Stimulated activated CD4-positive, alpha-beta T cell treated with anti-CD3 and anti-CD28 coated beads, TNF-alpha, amount 100 ng/mL, for 4 hours (primary cell): ENCODE measurements at regions not wholly inside any gene's neighbourhood (a gene's known extent, or its start where the extent isn't known, plus 50 kb on each side); places are given as distances from the start of the nearest gene placed in this dataset.

ENCODE experiments used
- DNase-seq, 3 experiments: peaks; one replicate each; pipeline ENCODE4 v3.0.0-alpha.2; 2020; ENCODE audit warnings: low read depth in 3 of 3

DNA sequence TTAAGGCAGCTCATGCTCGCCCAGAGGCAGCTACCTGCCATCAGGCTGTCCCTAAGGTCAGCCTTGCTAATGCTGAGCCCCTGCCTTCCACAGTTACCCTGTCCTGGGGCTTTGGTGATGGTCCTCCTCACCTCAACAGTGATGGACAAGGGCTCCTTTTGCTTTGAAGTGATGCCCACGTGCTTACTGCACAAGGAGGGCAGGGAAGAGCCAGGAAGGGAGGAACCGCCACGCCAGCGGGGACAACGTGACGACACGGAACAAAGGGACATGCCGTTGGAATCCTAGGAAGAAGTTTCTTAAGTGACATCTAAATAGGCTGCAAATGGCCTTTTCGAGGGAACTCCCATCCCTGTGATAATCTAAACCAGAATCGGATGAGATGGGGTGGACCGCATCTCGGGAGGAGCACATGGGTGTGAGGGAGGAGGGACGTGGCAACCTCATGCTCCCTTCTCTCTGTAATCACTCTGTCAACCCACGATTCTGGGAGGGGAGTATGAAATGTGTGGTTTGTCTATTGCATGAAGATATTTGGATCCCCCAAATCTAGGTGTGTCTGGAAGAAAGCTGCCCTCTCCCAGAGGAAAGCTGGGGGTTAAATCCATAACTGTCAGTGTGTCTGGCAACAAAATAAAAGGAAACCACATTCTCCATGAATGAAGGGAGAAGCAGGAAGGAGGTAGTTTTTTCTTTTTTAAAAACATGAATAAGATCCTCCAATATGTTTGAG is 110.9 kb upstream of the IRF2BP2 start:
- no peak for DNase-seq

DNA sequence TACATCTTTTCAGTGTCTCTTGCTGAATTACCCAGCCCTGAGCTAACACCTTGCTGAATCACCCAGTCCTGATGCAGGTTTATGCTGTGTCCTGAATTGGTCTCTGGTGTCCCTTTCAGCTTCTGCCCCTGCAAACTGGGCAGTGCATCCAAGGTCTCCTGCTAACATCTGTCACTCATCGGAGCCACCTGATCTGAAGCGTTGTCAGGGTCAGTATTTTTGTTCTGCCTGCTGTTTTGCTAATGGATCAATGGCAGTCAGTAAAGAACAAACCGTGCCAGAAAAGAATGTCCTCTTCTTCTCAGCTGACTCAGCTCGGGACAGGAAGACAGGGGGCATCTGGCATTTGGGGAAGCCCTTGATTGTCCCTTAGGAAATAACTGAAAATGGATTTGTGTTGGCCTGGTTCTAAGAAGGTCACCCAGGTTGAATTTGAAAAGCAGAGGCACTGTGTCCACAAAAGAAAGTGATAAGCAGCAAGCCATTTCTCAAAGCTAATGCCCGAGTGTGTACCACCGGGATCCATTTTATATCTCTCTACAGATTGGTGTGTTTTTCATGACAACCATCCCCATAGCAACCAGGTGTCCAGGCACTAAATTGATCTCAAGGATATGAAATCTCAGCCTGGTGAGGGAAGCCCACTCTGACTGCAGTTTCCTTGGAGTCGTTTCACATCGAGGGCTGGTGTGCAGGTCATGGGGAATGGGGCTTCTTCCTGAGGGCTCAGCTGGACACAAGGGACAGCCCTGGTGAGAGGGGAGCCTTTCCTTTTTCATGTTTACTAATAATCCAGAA is 109.7 kb upstream of the IRF2BP2 start:
- DNase-seq: no peak

DNA sequence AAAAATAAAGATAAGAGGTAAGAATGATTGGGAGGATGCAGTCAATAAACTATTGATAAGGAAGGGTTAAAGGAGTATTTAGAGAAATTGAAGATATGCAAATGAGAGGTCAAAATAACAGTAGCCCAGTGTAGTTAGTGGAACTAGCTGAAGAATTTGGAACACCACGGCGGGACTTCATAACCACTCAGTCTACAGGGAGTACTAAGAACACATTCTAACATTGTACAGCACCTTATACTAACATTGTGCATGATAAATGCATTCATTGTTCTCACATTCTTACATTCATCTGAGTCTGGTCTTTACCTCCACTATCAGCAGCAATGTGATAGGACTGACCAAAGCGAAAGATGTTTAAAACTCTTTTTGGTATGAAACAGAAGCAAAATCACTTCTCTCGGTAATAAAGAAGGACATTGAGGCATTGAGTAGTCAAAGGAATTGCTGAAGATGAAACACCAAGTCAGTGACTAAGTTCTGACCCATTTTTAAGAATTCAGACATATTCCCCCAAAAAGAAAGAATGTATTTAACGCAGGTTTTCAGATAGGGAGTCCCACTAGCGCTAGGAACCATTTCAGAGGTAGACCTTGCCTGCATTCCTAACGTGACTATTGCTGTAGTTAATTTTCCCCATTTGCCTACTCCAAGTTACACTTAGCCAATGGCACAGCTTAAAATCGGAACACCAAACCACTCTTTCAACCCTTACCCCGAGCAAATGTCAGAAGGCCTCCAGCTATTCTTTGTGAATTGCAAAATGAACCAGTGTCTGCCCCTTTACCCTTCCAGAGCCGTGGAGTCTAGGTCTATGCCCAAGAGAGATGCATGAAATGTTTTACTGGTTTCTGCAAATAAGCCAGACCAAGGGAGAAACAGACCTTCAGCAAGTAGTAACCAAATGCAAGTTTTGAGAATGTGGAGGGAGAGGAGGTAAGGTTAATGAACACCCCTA is 108.8 kb upstream of the IRF2BP2 start:
- DNase-seq: no peak

DNA sequence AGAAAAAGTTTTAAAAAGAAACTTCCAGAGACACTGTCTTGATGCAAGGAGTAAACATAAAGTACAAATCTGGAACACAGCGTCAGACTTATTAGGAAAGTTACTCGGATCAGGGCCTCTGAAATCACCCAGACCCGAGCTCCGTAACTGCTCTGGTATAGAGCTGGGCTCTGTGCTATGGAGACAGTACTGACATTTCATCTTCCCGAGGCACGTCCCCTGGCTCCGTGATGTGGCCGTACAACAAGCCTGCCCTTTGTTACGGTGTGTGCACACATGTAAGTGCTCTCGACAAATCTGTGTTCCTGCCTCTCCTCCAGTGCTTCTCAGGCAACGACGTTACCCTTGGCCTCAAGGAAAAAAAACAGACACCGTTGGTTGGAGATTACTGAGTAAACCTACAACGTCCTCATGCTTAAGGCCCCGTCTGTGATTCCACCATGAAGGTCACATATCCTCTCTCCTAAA is 107.0 kb upstream of the IRF2BP2 start:
- DNase-seq: no peak

DNA sequence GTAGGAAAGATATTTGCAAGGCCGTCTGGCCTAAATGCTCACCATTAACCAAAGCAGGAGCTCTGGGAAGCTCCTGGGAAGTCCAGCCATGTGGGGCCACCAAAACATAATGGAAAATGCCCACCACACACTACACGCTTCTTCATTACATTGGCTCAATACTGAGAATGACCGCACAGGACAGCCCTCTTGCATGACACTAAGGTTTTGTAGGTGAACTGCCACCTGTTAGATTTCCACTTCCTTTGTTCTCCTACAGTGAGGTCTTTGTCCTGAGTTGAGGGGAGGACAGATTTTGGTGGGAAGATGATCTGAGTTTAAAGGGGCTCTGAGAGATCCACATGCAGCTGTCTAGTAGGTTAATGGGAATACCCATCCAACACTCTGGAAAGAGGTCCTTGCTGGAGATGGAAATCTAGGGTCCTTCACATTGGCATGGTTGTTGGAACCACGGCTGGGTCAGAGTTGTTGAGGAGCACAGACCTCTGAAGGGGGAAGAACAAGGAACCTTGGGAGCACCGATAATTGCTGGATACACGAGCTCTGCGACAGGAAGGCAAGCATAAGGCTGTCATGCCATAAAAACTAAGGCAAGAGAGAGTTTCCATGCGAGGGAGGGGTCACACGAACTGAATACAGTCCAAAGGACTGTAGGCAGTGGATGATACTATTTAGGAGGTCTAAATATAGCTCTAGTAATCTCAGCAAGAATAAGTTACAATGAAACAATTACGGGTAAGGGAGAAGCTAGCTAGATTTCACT is 105.5 kb upstream of the IRF2BP2 start:
- no peak for DNase-seq

DNA sequence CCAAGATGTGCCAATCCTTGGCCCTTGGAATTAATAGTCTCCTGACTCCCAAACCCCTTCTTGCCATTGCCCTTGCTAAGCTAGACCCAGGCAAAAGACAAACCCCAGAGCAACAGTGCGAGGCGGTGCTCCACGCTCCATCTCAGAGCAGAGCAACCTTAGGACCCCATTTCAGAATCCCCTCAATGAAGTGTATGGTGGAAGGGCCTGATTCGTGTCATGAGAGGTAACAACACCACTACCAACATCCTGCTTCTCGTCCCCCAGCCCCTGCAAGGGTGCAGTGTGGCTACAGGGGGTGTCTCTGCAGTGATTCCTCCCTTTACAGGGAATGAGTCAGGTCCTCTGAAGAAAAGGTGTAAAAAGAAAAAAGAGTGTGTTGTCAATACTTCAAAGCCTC is 103.9 kb upstream of the IRF2BP2 start:
- no peak for DNase-seq

DNA sequence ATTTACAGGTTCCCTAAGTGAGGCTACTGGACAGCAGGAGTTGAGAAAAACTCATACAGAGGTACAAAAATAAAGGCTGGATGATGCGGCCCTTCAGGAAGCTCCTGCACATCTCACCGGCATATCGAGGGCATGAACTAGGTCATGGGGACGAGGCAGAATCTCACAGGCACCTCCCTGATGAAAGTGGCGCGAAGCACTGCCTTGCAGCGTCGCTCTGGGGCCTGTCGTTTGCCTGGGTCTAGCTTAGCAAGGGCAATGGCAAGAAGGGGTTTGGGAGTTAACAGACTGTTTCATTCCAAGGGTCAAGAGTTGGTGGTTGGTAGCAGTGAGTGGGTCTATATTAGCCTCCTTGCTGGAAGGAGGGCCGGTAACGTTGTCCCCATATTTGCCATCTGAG is 103.5 kb upstream of the IRF2BP2 start:
- DNase-seq: no peak

DNA sequence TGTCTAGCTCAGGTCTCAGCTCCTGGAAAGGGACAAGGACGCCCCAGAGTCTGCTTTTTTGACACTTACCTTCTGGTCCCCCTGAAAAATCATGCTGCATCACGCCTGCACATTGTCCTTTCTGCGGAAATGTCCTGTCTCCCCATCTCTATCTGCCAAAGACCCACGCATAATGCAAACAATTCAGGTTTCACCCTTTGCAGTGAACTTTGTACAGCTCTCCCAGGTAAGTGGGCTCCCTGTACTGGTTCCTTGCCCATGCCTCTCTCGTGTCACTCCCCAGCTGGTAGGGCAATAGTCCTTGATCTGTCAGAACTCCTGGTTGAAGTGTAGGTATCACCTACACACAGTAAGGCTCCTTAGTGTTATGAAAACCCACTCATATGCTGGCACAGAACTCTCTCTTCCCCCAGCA is 102.9 kb upstream of the IRF2BP2 start:
- DNase-seq: no peak

DNA sequence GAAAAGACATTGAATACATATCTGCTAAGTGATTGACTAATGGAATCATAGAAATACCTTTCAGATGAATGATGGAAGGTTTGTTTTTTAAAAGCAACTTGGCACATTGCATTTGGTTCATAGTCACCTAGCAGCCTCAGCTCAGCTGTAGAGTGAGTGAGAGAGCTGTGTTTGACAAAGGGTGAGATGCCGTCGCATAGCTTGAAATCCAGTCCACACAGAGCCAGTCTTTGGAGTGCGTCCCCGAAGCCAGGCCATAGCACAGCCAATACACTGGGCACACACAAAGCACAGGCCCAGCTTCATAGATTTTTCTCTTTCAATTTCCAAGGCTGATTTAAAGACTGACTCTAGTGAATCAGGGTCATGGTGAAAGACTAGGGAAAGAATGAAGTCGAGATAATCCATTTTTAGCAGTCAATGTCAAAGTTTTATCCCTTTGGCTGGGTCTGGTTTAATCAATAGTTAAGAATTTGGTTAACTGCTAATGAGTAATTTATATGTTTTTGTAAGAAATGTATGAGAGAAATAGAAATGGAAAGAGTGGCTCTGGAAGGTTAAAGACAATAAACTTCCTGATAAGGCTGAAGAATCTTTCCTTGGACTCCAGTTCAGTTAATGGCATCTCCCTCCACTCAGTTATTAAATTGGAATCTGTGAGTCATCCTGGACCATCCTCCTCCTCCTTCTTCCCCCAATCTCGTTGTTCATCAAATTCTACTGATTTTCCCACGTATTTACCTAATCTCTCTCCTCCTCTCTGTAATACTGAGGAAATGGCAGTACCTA is 101.2 kb upstream of the IRF2BP2 start:
- no peak for DNase-seq

DNA sequence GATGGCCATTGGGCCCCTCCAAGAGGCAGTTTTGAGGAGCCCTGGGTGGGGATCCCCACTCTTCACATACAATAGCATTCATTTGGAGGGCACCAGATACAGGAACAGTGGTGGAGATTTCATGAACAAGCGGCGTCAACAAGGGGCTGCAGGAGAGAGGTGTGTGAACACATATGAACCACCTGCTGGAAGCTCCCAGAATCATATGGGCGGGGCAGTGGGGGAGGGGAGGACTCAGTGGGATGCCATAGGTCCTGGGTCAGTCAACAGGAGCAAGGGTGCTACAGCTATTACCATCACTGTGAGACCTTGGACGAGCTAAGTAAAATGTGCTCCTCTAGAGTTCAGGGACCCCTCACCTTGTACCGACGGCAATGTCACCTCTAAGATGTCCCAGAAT is 100.4 kb upstream of the IRF2BP2 start:
- no peak for DNase-seq

DNA sequence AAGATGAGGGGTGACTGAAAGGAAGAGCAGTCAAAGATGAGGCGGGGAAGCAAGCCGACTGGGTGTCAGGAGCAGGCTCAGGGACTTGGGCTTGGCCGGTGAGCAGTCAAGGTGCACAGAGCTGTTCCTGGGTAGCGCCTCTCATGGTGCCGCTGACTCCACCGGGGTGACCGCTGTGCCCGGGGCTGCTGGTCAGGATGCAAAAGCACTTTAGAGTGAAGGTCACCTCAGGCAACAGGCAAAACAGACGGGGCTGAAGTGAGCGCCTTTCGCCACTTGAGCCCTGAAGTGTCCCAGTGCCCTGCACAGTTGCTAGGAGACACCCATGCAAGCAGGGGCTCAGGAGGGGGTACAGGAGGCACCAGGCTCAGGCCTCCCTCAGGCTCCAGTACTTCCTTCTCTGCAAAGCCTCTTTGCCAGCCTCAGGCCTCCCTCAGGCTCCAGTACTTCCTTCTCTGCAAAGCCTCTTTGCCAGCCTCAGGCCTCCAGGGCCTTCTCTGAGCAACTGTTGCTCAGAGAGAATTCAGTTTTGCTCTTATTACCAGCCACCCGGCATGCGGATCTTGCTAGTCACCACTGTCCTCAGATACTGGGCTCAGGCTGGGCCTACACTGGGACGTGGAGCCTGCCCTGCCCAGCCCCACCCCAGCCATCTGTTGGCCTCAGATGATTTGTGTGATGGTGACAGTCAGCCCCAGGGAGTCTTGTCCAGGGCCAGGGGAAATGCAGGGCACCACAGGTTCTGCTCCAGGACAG is 99.7 kb upstream of the IRF2BP2 start:
- DNase-seq: no peak

DNA sequence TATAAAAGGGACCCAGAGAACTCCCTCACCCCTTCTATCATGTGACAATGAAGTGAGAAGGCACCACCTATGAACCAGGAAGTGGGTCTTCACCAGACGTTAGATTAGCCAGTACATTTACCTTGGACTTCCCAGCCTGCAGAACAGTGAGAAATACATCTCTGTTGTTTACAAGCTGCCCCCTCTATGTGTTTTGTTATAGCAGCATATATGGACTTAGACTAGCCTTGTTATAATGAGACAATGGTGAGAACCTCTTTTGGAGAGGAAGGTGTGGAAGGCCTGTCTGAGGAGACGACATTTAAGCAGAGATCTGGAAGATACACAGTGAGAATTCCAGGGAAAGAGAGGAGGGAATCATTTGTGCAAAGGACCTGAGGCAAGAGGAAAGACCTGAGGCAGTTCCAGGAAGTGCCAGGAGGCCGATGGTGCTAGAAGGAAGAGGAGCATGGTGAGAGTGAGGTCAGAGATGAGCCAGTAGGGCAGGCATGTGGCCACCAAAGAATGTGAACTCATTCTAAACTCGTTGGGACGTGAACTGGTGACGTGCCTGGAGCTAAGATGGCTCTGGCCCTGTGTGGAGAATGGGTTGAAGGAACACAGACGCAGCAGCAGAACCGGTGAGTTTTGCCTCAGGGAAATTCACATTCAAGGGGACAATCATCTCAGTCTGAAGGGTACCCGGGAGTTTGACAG is 98.9 kb upstream of the IRF2BP2 start:
- DNase-seq: no peak

DNA sequence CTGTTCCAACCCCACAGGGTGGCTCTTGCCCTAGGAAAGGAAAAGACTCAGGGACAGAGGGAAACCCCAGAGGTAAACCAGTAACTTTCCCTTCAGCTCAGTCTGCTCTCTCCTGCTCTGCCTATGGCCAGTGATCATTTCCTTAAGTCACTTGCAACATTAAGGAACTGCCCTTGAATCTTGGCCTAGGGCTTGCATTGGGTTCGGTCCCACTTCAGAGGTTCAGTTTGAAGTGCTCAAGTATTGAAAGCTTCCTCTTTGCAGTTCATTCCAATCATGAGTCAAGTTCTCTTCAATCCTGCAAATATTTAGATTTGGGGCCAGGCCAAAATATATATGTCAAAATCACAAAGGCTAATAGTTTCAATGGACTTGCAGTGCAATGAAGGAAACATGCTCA is 97.7 kb upstream of the IRF2BP2 start:
- no peak for DNase-seq

DNA sequence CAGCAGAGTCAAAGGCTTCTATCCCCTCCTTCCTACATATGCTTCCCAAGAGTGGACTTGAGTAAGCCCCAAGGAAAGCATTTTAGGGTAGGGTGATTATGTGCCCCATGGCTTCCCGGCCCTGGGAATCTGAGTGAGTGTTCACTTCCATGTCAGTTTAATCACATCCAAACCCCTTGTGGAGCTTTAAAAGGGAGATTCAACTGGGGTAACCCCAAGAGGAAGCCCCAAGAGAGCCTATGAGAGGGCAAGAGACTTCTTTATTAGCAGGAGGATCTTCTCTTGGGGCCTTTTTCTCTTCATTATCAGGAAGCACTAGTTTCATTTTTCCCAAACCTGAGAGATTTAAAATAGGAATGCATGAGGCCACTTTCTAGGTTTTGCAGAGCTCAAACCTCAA is 97.0 kb upstream of the IRF2BP2 start:
- no peak for DNase-seq

DNA sequence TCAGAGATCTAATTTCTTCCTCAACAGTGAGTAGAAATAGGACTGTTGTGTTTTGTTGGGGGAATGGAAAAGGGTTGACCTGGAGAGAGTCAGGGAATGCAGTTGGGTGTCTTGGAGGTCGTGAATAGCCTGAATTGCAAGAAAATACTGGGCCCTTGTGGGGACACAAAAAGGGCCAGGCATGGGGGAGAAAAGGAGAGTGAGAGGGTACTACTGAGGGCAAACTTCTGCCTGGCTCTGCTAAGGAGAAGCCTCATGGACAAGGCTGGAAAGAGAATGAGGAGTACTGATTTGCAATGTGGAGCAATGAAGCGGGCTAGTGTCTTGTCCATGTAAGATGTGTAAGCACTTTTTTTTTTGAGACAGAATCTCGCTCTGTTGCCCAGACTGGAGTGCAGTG is 96.2 kb upstream of the IRF2BP2 start:
- no peak for DNase-seq

DNA sequence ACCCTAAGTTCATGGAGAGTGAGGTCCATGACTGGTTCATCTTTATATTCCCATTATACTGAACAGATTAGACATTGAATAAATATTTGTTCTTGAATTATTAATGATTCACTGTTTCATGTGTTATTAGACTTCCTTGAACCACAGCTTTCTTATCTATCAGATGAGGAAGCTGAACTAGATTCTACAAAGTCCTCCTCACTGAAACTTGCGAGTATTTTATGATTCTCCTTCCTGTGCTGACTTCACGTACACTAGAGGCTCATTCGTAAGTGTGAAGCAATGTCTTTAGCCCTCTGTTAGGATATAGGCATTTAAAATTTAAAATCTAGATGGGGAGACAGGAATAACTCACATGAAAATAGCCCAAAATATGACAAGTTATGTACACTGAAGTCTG is 95.6 kb upstream of the IRF2BP2 start:
- no peak for DNase-seq

DNA sequence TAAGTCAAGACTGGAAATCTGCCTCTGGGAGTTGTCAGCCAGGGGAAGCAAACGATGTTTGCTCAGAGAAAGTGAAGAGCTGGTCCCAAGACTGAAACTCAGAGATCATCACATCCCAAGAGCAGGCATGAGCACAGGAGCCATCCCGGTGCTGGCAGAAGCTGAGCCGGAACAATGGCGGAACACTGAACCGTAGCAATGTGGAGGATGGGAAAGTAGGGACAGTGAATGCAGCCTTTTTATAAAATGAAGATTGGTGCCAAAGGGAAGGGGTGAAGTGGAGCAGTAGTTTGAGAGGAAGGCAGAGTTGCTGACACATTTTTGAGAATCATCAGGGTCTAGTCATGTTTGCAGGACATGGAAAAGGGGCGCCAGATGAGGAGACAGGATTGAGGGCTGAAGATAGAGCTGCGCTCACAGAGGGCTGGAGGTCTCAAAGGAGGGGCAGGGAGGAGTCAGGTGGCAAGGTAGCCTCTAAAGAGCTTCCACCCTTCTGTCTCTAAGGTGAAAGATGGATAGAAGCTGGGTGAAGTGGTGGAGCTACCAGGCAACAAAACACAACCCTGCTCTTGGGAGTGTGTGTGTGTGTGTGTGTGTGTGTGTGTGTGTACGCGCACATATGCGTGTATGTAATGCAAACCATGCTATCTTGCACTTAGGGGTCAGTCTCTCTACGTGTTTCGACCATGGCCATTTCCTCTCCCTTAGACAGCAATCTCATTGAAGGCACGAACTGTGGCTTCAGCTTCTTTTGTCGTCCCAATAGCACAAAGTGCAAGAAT is 94.3 kb upstream of the IRF2BP2 start:
- no peak for DNase-seq

DNA sequence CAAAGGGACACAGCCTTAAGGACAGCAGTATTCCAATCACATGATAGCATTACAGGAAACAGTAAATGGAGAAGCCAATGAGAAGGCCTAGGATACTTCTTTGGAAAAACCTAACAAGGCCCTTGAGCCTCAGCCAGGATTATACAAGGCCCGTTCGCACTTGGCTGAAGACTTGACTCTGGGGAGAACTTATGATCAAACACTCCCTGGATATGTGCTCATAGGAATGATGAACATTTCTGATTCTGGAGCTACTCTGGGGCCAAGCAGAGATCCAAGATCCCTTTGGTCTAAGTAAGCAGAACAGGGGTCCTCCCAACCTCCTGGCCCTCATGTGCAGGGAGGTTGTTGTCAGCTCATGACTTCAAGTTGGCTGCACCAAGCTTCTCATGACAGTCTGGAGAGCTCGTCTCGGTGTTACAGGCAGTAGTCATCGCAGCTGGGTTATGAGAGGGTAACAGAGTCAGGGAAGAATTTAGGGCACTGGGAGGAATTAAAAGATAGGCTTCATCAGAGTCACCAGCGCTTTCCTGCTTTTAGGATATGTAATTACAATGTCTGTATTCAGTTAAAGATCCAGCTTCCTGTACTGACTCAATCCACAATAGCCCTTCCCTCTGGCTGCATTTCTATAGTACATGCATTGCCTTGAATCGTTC is 92.5 kb upstream of the IRF2BP2 start:
- DNase-seq: no peak
